Psoas muscle (tissue), 7 donors: ENCODE measurements at regions not wholly inside any gene's neighbourhood (a gene's known extent, or its start where the extent isn't known, plus 50 kb on each side); places are given as distances from the start of the nearest gene placed in this dataset.
"Not testable (repeated sequence)": the region's sequence is repeated elsewhere in the genome, so short reads cannot be mapped to it uniquely, and the experiment has no call there.

Experiments
- ATAC-seq, 4 donors: fragments of 200-7000 bp; cut with Tn5 transposase; one replicate each; pipeline ENCODE4 v1.9.1; 2020; ENCODE audit warnings: moderate library complexity in 3 of 4, mild to moderate bottlenecking in 2 of 4
- DNase-seq, 2 donors: peaks; one replicate each; pipeline ENCODE4 v3.0.0-alpha.2; 2020
- H3K27ac ChIP-seq: fragments of 200-600 bp; one replicate; pipeline ENCODE4 v1.8.0; 2022
- H3K27me3 ChIP-seq, 3 donors: fragments of 200-600 bp in 1 of 3; one replicate each; pipeline versions ENCODE4 v1.6.1 to v1.8.0; 2013 to 2022; ENCODE audit warnings: low read length in 2 of 3, mild to moderate bottlenecking in 2 of 3, moderate library complexity in 1 of 3; ENCODE audit not compliant: insufficient read depth in 3 of 3
- H3K36me3 ChIP-seq, 2 donors: fragments of 200-600 bp in 1 of 2; one replicate each; pipeline versions ENCODE4 v1.6.1 to v1.8.0; 2013 to 2022; ENCODE audit warnings: low read depth in 1 of 2, mild to moderate bottlenecking in 1 of 2, moderate library complexity in 1 of 2; ENCODE audit not compliant: insufficient read depth in 1 of 2
- H3K4me1 ChIP-seq: fragments of 200-600 bp; one replicate; pipeline ENCODE4 v1.8.0; 2022
- H3K4me3 ChIP-seq: fragments of 200-600 bp; one replicate; pipeline ENCODE4 v1.8.0; 2022; ENCODE audit warnings: mild to moderate bottlenecking
- H3K9me3 ChIP-seq: fragments of 200-600 bp; one replicate; pipeline ENCODE4 v1.8.0; 2022
- WGBS, 3 donors: extraction: QIAGEN DNeasy Blood & Tissue Kit; methylation state at CpG; one replicate each; pipeline versions ENCODE4 v1.1.6 to v1.1.7; 2013; 5-methylcytosine and 5-hydroxymethylcytosine counted together
- intact Hi-C, 2 donors: fragments of 100-400 bp; cut with DNase I; formaldehyde crosslinking; loops; one replicate each; pipeline versions ENCODE4 v1.11.0 to v1.14.2; 2022
- TF ChIP-seq, protein P1 (sequence below): fragments of 200-600 bp; IDR thresholded peaks from one replicate; pipeline ENCODE4 v1.8.0; 2022; ENCODE audit warnings: antibody characterized with exemption
- donor health status: healthy with polysubstance abuse.
- donor health status: DM: no; HTN: no; CAD: no; lungs with moderate emphysema.
- donor health status: Bipolar disorder and iron deficiency.
- donor health status: healthy.
- donor health status: DM: yes; HTN: yes; CAD: no.
- donor health status: DM: no; HTN: no; CAD: no.
- donor health status: DM: yes; HTN: yes; CAD: no.

DNA sequence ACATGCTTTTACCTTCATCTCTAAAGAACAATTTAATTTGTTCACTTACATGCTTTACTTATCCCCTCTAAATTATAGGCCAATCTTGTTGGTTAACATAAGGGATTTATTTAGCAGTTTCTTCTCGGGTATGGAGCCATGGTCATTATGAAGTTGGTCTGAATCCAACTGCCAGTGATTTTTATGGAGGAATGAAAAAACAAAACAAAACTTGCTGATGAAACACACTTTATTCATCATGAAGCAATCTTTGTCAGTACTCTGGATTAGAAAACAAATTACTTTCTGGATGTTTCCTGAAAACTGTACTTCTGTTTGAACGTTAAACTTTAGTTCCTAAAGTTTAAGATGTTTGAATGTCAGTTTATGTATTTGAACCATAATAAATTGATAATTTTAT, 715.8 kb downstream of the KLHL13 start:
- TF ChIP-seq, protein P1, sequence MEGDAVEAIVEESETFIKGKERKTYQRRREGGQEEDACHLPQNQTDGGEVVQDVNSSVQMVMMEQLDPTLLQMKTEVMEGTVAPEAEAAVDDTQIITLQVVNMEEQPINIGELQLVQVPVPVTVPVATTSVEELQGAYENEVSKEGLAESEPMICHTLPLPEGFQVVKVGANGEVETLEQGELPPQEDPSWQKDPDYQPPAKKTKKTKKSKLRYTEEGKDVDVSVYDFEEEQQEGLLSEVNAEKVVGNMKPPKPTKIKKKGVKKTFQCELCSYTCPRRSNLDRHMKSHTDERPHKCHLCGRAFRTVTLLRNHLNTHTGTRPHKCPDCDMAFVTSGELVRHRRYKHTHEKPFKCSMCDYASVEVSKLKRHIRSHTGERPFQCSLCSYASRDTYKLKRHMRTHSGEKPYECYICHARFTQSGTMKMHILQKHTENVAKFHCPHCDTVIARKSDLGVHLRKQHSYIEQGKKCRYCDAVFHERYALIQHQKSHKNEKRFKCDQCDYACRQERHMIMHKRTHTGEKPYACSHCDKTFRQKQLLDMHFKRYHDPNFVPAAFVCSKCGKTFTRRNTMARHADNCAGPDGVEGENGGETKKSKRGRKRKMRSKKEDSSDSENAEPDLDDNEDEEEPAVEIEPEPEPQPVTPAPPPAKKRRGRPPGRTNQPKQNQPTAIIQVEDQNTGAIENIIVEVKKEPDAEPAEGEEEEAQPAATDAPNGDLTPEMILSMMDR, result no peak
- no peaks in the 10 kb centered on the region for H3K27me3 ChIP-seq
- H3K27ac ChIP-seq, result no peak overlapping the region
- no peak for DNase-seq
- no peak overlapping the region for H3K4me3 ChIP-seq
- intact Hi-C loops, result no loop called here
- no peaks in the 10 kb centered on the region for H3K9me3 ChIP-seq
- WGBS, 3 donors, result 20 to 35% (median 29%) methylated on average over 2 of the region's 2 CpGs
- no peaks in the 10 kb centered on the region for H3K36me3 ChIP-seq
- no peak for ATAC-seq
- H3K4me1 ChIP-seq, result no peaks in the 10 kb centered on the region

DNA sequence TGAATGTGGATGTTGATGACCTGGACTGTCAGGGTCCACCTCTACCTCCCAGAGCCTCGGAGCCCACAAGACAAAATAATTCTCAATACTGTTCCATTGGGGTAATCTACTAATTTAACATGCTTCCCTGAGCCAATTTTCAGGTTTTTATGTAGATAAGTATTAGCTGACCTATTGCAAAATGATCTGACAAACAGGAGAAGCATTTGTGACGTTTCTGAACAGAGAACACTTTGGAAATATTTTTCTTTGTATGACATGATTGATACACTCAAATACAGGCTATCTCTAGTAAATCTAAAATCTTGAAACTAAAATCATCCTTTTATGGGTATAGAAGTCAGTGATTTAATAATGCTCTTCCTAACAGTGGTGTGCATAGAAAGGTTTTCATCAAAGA, 716.6 kb downstream of the KLHL13 start:
- H3K9me3 ChIP-seq, result no peaks in the 10 kb centered on the region
- DNase-seq, result no peak
- 31 to 53% (median 44%) methylated on average over 2 of the region's 2 CpGs for WGBS, 3 donors
- no peaks in the 10 kb centered on the region for H3K36me3 ChIP-seq
- TF ChIP-seq, protein P1, result no peak
- no peaks in the 10 kb centered on the region for H3K27me3 ChIP-seq
- intact Hi-C loops, result no loop called here
- no peak overlapping the region for H3K27ac ChIP-seq
- no peak for ATAC-seq
- no peak overlapping the region for H3K4me3 ChIP-seq
- H3K4me1 ChIP-seq, result no peaks in the 10 kb centered on the region

DNA sequence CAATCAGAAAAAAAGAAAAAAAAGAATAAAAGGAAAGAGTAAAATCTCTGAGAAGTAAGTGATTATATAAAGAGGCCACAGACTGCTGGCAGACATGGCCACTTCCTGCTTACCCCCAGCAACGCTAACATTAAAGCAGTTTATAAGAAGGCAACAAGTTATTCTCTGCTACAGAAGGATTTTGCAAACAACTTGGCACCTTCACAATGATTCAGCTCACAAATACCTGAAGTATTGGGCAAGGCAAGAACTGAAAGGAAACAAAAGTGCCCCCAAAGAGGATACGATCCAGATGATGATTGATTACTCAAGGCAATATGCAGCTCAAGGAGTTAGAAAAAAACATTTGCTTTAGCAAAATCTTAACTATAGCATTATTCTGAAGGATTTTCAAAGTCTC, 718.8 kb downstream of the KLHL13 start:
- no peak for DNase-seq
- Histone ChIP-seq H3K27ac (no peak overlapping the region), H3K4me3 (no peak overlapping the region), H3K27me3 (no peaks in the 10 kb centered on the region), H3K36me3 (no peaks in the 10 kb centered on the region), H3K9me3 (no peaks in the 10 kb centered on the region), H3K4me1 (no peaks in the 10 kb centered on the region)
- intact Hi-C loops, result no loop called here
- TF ChIP-seq, protein P1, result no peak
- ATAC-seq, result no peak
- 67 to 89% (median 88%) methylated on average over 2 of the region's 2 CpGs for WGBS, 3 donors

DNA sequence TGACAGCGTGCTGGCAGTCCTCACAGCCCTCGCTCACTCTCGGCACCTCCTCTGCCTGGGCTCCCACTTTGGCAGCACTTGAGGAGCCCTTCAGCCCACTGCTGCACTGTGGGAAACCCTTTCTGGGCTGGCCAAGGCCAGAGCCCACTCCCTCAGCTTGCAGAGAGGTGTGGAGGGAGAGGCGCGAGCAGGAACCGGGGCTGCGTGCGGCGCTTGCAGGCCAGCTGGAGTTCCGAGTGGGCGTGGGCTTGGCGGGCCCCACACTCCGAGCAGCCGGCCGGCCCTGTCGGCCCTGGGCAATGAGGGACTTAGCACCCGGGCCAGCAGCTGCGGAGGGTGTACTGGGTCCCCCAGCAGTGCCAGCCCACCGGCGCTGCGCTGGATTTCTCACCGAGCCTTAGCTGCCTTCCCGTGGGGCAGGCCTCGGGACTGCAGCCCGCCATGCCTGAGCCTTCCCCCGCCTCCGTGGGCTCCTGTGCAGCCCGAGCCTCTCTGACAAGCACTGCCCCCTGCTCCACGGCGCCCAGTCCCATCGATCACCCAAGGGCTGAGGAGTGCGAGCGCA, 722.0 kb downstream of the KLHL13 start:
- H3K4me1 ChIP-seq, H3K27me3 ChIP-seq, DNase-seq, H3K36me3 ChIP-seq, ATAC-seq, H3K4me3 ChIP-seq, H3K27ac ChIP-seq, H3K9me3 ChIP-seq, intact Hi-C loops: not testable (repeated sequence)
- WGBS, 3 donors, result 91 to 97% (median 95%) methylated on average over 11 to 32 of the region's 33 CpGs

DNA sequence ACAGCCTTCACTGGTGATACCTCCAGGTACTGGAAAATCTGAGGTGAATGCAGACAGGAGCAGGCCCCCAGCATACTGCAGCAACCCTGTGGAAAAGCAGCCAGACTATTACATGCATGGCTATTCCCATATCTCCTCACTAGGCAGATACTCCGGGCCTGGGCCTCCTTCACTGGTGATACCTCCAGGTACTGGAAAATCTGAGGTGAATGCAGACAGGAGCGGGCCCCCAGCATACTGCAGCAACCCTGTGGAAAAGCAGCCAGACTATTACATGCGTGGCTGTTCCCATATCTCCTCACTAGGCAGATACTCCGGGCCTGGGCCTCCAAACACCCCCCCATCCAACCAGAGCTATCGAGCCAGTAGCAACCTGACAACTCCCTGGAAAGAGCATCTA, 724.2 kb downstream of the KLHL13 start:
- H3K27me3 ChIP-seq, intact Hi-C loops, H3K36me3 ChIP-seq, H3K27ac ChIP-seq, H3K9me3 ChIP-seq, H3K4me3 ChIP-seq, ATAC-seq, H3K4me1 ChIP-seq: not testable (repeated sequence)
- DNase-seq, result peak in 1 of 2 donors; percentile 26
- 84 to 91% (median 90%) methylated on average over 5 of the region's 5 CpGs for WGBS, 3 donors

DNA sequence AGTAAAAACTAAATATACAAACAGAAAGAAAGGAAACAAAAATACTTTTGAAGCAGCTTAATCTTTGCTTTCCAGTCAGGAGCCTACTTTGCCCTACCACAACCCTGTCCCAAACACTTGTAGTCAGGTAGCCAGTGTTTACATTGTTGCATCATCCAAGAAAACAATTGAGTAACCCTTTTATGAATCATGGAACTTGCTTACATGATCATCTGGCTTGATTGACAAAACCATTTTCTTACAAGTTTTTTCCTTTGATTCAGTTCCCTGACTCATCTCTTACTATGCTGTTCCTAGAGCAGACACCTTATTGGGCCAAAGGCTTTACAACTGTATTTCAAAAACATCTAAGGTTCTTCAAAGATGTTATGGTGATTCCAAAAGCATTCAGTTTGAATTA, 740.1 kb downstream of the KLHL13 start:
- Histone ChIP-seq H3K27ac (no peak overlapping the region), H3K36me3 (no peaks in the 10 kb centered on the region), H3K27me3 (no peaks in the 10 kb centered on the region), H3K4me1 (no peaks in the 10 kb centered on the region), H3K4me3 (no peak overlapping the region), H3K9me3 (no peaks in the 10 kb centered on the region)
- intact Hi-C loops, result no loop called here
- DNase-seq (no peak), ATAC-seq (no peak)
- TF ChIP-seq, protein P1, result no peak
